ENCODE measurements at regions not wholly inside any gene's neighbourhood (a gene's known extent, or its start where the extent isn't known, plus 50 kb on each side); places are given as distances from the start of the nearest gene placed in this dataset.

GRCh38 chr12:58795825-58796224, 124.5 kb downstream of the LRIG3 start:
- no peak for DNase-seq (ENCODE audit: low spot score)

GRCh38 chr12:58801986-58802385, 118.3 kb downstream of the LRIG3 start:
- no peak for DNase-seq (ENCODE audit: low spot score)

- DNase-seq (ENCODE audit: low spot score): no peak
Observed at GRCh38 chr12:58803908-58804307, 116.4 kb downstream of the LRIG3 start.

GRCh38 chr12:58804749-58805148, 115.6 kb downstream of the LRIG3 start:
- no peak for DNase-seq (ENCODE audit: low spot score)

- DNase-seq (ENCODE audit: low spot score): no peak
Observed at GRCh38 chr12:58809064-58809607, 111.2 kb downstream of the LRIG3 start.

GRCh38 chr12:58811346-58811745, 109.0 kb downstream of the LRIG3 start:
- no peak for DNase-seq (ENCODE audit: low spot score)

- no peak for DNase-seq (ENCODE audit: low spot score)
Observed at GRCh38 chr12:58812214-58812613, 108.1 kb downstream of the LRIG3 start.

GRCh38 chr12:58814036-58814435, 106.3 kb downstream of the LRIG3 start:
- DNase-seq (ENCODE audit: low spot score): no peak

GRCh38 chr12:58815235-58815634, 105.1 kb downstream of the LRIG3 start:
- DNase-seq (ENCODE audit: low spot score): no peak

GRCh38 chr12:58818546-58818945, 101.8 kb downstream of the LRIG3 start:
- DNase-seq (ENCODE audit: low spot score): no peak

GRCh38 chr12:58819345-58819744, 101.0 kb downstream of the LRIG3 start:
- DNase-seq (ENCODE audit: low spot score): no peak

GRCh38 chr12:58819985-58820384, 100.3 kb downstream of the LRIG3 start:
- DNase-seq (ENCODE audit: low spot score): no peak

All from putamen (tissue), 1 donor.